Keratinocyte (primary cell): ENCODE measurements at regions not wholly inside any gene's neighbourhood (a gene's known extent, or its start where the extent isn't known, plus 50 kb on each side); places are given as distances from the start of the nearest gene placed in this dataset.

Experiments used
- DNase-seq: peaks from one replicate; pipeline ENCODE4 v3.0.0-alpha.2; 2011; ENCODE audit warnings: low read depth, missing footprints, low spot score
- FAIRE-seq: peaks from 2 replicates; lab custom pipeline; 2011; peaks lifted over from hg19 to GRCh38; lab: Jason Lieb, UNC
- H2AFZ ChIP-seq: 2 replicates; pipeline ENCODE4 v1.6.0; 2012; ENCODE audit warnings: low read length, control low read depth, inconsistent platforms; ENCODE audit not compliant: control insufficient read depth
- H3K27ac ChIP-seq: 2 replicates; pipeline ENCODE4 v1.5.1; 2011; ENCODE audit warnings: low read length; ENCODE audit not compliant: control insufficient read depth, insufficient read depth
- H3K27me3 ChIP-seq: 3 replicates; pipeline ENCODE4 v1.6.0; 2011; ENCODE audit warnings: low read length; ENCODE audit not compliant: control insufficient read depth, insufficient read depth; ENCODE audit errors: extremely low read depth
- H3K36me3 ChIP-seq, 2 experiments: 2 replicates in 1 of 2; 3 replicates in 1 of 2; pipeline ENCODE4 v1.5.1; 2011; ENCODE audit warnings: low read length in 2 of 2, mild to moderate bottlenecking in 1 of 2; ENCODE audit not compliant: control insufficient read depth in 2 of 2, insufficient read depth in 2 of 2; ENCODE audit errors: extremely low read depth in 1 of 2
- H3K4me1 ChIP-seq: 3 replicates; pipeline ENCODE4 v1.5.1; 2011; ENCODE audit warnings: low read length; ENCODE audit not compliant: control insufficient read depth, insufficient read depth; ENCODE audit errors: extremely low read depth
- H3K4me2 ChIP-seq: 3 replicates; pipeline ENCODE4 v1.6.0; 2011; ENCODE audit warnings: low read depth, low read length; ENCODE audit not compliant: control insufficient read depth, insufficient read depth; ENCODE audit errors: extremely low read depth
- H3K4me3 ChIP-seq, 3 experiments: fragments of 200-600 bp in 1 of 3; sonication (generic) in 1 of 3; 2 replicates in 2 of 3; 3 replicates in 1 of 3; pipeline ENCODE4 v1.5.1; 2011 to 2016; ENCODE audit warnings: low read length in 3 of 3, mild to moderate bottlenecking in 3 of 3, control low read depth in 2 of 3, inconsistent platforms in 1 of 3, low read depth in 1 of 3, mixed read lengths in 1 of 3, mixed run types in 1 of 3, moderate library complexity in 1 of 3; ENCODE audit not compliant: control insufficient read depth in 2 of 3, insufficient read depth in 2 of 3; ENCODE audit errors: extremely low read depth in 1 of 3
- H3K79me2 ChIP-seq: 2 replicates; pipeline ENCODE4 v1.6.0; 2012; ENCODE audit warnings: low read length; ENCODE audit not compliant: control insufficient read depth, insufficient read depth
- H3K9ac ChIP-seq: 3 replicates; pipeline ENCODE4 v1.6.0; 2011; ENCODE audit warnings: low read length; ENCODE audit not compliant: control insufficient read depth, insufficient read depth; ENCODE audit errors: extremely low read depth
- H3K9me1 ChIP-seq: 3 replicates; pipeline ENCODE4 v1.6.0; 2011; ENCODE audit warnings: low read length; ENCODE audit not compliant: control insufficient read depth, insufficient read depth; ENCODE audit errors: extremely low read depth
- H3K9me3 ChIP-seq: 2 replicates; pipeline ENCODE4 v1.5.1; 2012; ENCODE audit warnings: low read depth, low read length; ENCODE audit not compliant: control insufficient read depth
- H4K20me1 ChIP-seq: 3 replicates; pipeline ENCODE4 v1.6.0; 2011; ENCODE audit warnings: low read length; ENCODE audit not compliant: control insufficient read depth, insufficient read depth; ENCODE audit errors: extremely low read depth
- EZH2 ChIP-seq: IDR thresholded peaks from one replicate; pipeline ENCODE4 v1.6.1; 2012; ENCODE audit warnings: inconsistent platforms, mild to moderate bottlenecking, low read length, moderate library complexity
- dilution Hi-C: fragments of 300-500 bp; cut with MboI; formaldehyde crosslinking; loops from one replicate; pipeline ENCODE4 v1.7.0; 2020; ENCODE audit warnings: low sequenced_read_pairs; ENCODE audit not compliant: extremely low pct_ligation_motif_present
- TF ChIP-seq, protein P1 (sequence below), 3 experiments: IDR thresholded peaks in 1 of 3; conservative IDR thresholded peaks in 1 of 3; optimal IDR thresholded peaks in 1 of 3; 2 replicates in 2 of 3; 3 replicates in 1 of 3; pipeline versions ENCODE3 to v1.5.1; 2011; ENCODE audit warnings: low read length in 3 of 3, mild to moderate bottlenecking in 3 of 3, moderate library complexity in 2 of 3, control low read depth in 1 of 3, inconsistent platforms in 1 of 3; ENCODE audit not compliant: insufficient read depth in 2 of 3; ENCODE audit errors: extremely low read depth in 1 of 3

DNA sequence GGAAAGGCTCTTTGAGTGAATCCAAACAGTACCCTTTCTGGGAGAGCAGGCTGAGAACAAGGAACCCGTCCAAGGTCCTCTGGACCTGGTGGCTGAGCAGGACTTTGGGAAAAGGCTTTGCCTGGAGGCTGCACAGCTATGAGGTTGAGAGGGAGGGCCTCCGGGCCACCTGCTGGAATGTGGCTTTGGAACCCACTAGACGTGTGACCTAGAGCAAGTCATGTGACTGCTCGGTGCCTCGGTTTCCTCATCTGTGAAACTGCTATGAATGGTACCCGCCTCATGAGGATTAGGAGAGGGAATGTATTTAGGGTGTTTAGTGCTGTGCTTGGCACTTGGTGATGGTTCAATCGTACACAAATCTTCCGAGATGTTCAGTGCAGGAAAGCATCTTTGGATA lies 50.4 kb downstream of the HAPSTR1 start:
- DNase-seq (no peak), FAIRE-seq (no peak)
- Histone ChIP-seq H3K4me3 (no peak overlapping the region), H3K27me3 (peaks cover 4% of the 10 kb centered on the region), H3K4me1 (no peaks in the 10 kb centered on the region), H3K4me2 (no peak overlapping the region), H3K79me2 (no peaks in the 10 kb centered on the region), H3K27ac (no peak overlapping the region), H3K9ac (no peak overlapping the region), H3K36me3 (no peaks in the 10 kb centered on the region), H3K9me1 (no peaks in the 10 kb centered on the region), H4K20me1 (no peaks in the 10 kb centered on the region), H2AFZ (no peak overlapping the region), H3K9me3 (no peaks in the 10 kb centered on the region)
- TF ChIP-seq, protein P1, sequence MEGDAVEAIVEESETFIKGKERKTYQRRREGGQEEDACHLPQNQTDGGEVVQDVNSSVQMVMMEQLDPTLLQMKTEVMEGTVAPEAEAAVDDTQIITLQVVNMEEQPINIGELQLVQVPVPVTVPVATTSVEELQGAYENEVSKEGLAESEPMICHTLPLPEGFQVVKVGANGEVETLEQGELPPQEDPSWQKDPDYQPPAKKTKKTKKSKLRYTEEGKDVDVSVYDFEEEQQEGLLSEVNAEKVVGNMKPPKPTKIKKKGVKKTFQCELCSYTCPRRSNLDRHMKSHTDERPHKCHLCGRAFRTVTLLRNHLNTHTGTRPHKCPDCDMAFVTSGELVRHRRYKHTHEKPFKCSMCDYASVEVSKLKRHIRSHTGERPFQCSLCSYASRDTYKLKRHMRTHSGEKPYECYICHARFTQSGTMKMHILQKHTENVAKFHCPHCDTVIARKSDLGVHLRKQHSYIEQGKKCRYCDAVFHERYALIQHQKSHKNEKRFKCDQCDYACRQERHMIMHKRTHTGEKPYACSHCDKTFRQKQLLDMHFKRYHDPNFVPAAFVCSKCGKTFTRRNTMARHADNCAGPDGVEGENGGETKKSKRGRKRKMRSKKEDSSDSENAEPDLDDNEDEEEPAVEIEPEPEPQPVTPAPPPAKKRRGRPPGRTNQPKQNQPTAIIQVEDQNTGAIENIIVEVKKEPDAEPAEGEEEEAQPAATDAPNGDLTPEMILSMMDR (optimal IDR thresholded peaks at IDR 0.05 in 1 of 3, IDR thresholded peaks at IDR 0.05 in 1 of 3, conservative IDR thresholded peaks at IDR 0.05 in 1 of 3; ENCODE audit: extremely low read depth in 1 of 3, insufficient read depth in 2 of 3, low read length in 3 of 3): no peak
- no peak for TF ChIP-seq EZH2
- dilution Hi-C loops: no loop called here

DNA sequence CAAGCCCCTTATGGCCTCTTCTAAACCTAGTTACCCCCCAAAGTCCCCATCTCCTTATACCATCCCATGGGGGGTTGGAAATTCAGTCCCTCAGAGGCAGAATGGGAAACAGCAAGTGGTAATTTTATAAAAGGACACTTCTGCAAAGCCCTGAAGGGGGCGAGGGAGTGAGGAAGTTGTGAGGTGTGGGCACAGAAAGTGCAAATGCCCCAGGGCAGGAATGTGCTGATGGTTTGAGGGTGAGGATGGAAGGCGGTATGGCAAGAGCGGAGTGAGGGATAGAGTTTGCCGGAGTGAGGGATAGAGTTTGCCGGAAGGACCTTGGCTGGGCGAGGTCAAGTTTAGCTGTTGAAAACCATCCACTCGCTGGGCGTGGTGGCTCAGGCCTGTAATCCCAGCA lies 52.7 kb downstream of the HAPSTR1 start:
- Histone ChIP-seq H4K20me1 (no peaks in the 10 kb centered on the region), H3K79me2 (no peaks in the 10 kb centered on the region), H3K36me3 (no peaks in the 10 kb centered on the region), H3K9me1 (no peaks in the 10 kb centered on the region), H3K4me2 (no peak overlapping the region), H3K9ac (no peak overlapping the region), H3K9me3 (no peaks in the 10 kb centered on the region), H3K27ac (no peak overlapping the region), H3K4me1 (no peaks in the 10 kb centered on the region), H3K27me3 (no peaks in the 10 kb centered on the region), H3K4me3 (no peak overlapping the region), H2AFZ (no peak overlapping the region)
- no peak for DNase-seq
- dilution Hi-C loops: no loop called here
- no peak for FAIRE-seq
- TF ChIP-seq, protein P1 (optimal IDR thresholded peaks at IDR 0.05 in 1 of 3, IDR thresholded peaks at IDR 0.05 in 1 of 3, conservative IDR thresholded peaks at IDR 0.05 in 1 of 3; ENCODE audit: extremely low read depth in 1 of 3, insufficient read depth in 2 of 3, low read length in 3 of 3): no peak
- no peak for TF ChIP-seq EZH2
